ENCODE measurements at regions not wholly inside any gene's neighbourhood (a gene's known extent, or its start where the extent isn't known, plus 50 kb on each side); places are given as distances from the start of the nearest gene placed in this dataset.

DNA sequence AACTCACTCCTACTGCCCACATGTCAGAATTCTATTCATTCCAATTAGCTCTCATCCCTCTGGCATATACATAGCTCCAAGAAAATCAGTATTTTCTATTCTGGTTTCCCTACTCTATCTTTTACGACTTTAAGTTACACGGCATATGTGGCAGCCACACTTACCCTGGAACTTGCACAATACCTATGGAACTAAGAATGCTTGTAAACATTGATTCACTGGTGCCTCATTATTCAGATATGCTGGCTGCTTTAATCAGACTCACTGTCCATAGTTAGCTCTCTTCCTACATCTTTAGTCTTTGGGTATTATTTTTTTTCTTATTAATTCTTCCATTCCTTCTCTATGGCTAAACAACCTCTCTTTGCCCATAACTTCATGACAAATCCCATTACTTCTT lies 1519.9 kb upstream of the ACVR2A start:
- in situ Hi-C loops (cut with MboI; ENCODE audit: low pct_unique_long_range_greater_than_20kb, low sequenced_read_pairs, unreplicated experiment): no loop called here
- DNase-seq (ENCODE audit: low spot score): no peak
- TF ChIP-seq, protein P1, sequence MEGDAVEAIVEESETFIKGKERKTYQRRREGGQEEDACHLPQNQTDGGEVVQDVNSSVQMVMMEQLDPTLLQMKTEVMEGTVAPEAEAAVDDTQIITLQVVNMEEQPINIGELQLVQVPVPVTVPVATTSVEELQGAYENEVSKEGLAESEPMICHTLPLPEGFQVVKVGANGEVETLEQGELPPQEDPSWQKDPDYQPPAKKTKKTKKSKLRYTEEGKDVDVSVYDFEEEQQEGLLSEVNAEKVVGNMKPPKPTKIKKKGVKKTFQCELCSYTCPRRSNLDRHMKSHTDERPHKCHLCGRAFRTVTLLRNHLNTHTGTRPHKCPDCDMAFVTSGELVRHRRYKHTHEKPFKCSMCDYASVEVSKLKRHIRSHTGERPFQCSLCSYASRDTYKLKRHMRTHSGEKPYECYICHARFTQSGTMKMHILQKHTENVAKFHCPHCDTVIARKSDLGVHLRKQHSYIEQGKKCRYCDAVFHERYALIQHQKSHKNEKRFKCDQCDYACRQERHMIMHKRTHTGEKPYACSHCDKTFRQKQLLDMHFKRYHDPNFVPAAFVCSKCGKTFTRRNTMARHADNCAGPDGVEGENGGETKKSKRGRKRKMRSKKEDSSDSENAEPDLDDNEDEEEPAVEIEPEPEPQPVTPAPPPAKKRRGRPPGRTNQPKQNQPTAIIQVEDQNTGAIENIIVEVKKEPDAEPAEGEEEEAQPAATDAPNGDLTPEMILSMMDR (IDR thresholded peaks at IDR 0.05; ENCODE audit: extremely low read depth, insufficient read depth, missing control alignments): no peak

DNA sequence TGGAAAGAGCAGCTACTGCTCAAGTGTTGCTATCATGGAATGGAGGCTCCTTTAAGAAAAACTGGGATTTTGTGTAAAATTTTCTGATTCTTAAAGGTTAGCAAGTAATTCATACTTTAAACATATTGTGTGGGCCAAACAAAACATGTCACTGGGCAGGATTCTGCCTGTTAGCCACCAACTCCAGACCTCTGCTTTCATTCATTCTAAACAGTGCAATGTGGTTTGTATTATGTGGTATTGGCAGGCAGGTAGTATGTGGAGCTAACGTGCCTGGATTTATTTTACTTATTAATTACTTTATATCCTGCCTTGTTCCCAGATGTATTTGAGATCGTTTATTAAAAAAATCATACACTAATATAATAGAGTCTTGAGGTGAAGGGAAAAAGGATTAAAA lies 1521.3 kb upstream of the ACVR2A start:
- DNase-seq (ENCODE audit: low spot score): no peak
- TF ChIP-seq, protein P1 (IDR thresholded peaks at IDR 0.05; ENCODE audit: extremely low read depth, insufficient read depth, missing control alignments): no peak
- in situ Hi-C loops (cut with MboI; ENCODE audit: low pct_unique_long_range_greater_than_20kb, low sequenced_read_pairs, unreplicated experiment): no loop called here

DNA sequence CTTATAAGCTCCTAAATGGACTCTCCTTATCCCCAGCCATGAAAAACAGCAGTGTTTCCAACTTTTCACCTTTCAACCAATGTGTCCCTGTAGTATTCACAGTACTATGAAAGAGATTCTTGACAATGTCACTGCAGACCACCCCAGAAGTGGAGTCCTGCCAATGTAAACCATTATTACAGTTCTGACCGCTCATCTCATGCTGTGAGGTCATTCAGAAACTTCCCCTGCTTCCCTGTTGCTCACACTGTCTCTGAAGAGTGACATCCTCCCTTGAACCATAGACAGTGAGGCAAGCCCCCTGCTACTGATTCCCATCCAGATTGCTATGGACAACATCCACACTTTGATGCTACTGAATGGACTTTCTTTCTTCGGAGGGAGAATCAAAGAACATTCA lies 1523.7 kb upstream of the ACVR2A start:
- in situ Hi-C loops (cut with MboI; ENCODE audit: low pct_unique_long_range_greater_than_20kb, low sequenced_read_pairs, unreplicated experiment): no loop called here
- DNase-seq (ENCODE audit: low spot score): no peak
- TF ChIP-seq, protein P1 (IDR thresholded peaks at IDR 0.05; ENCODE audit: extremely low read depth, insufficient read depth, missing control alignments): no peak

DNA sequence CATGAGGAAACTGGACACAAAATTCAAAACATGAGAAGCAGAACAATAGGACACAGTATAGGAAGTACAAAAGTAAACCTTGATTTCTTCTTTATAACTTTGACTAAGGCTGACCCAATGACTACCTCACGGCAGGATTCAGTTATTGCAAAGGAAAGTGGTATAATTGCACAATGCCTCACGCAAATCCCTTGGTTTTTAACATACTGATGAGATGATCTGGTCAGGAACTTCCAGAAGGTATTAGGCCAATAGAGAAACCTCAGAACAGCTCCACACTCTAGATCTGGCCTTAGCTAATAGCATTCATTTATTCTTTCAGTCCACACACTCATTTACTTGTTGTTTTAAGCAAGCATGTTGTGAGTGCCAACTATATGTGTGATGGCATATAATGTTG lies 1526.9 kb upstream of the ACVR2A start:
- TF ChIP-seq, protein P1 (IDR thresholded peaks at IDR 0.05; ENCODE audit: extremely low read depth, insufficient read depth, missing control alignments): no peak
- in situ Hi-C loops (cut with MboI; ENCODE audit: low pct_unique_long_range_greater_than_20kb, low sequenced_read_pairs, unreplicated experiment): no loop called here
- DNase-seq (ENCODE audit: low spot score): no peak

DNA sequence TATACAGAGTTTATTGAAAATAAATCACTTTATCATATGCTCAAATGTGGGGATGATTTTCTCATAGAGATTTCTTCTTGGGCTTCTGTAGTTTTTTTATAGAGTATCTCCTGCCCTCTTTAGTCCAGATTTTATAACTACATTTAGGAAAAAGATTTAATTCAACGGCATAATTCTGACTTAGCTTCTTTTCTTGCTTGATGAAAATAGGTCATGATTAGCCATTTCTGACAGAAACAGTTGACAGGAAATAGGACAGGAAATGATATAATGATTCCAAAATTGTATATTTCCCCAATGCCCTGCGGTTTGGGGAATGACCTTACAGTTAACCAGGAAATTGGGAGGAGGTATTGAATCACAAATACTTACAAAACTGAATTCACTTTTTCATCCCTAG lies 1531.9 kb upstream of the ACVR2A start:
- in situ Hi-C loops (cut with MboI; ENCODE audit: low pct_unique_long_range_greater_than_20kb, low sequenced_read_pairs, unreplicated experiment): no loop called here
- TF ChIP-seq, protein P1 (IDR thresholded peaks at IDR 0.05; ENCODE audit: extremely low read depth, insufficient read depth, missing control alignments): no peak
- peak; percentile 1 for DNase-seq (ENCODE audit: low spot score)

DNA sequence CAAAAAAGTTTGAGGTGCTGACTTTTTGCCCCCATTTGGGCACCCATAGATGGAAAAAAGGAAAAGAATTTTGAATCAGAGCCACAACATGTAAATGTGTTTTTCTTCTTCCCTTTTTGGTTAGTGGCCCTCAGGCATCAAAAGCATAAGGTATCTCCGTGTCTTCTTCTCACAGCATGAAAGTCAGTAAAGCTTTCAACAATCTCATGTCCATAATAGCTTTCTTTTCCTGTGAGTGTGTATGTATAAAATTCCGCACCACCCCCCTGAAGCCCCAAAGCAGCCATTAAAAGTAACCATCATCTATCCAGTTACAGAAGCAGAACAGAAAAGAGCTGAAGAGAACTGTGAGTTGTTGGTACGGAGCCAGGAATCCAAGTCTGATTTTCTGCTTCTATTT lies 1539.7 kb upstream of the ACVR2A start:
- TF ChIP-seq, protein P1 (IDR thresholded peaks at IDR 0.05; ENCODE audit: extremely low read depth, insufficient read depth, missing control alignments): no peak
- no peak for DNase-seq (ENCODE audit: low spot score)
- in situ Hi-C loops (cut with MboI; ENCODE audit: low pct_unique_long_range_greater_than_20kb, low sequenced_read_pairs, unreplicated experiment): no loop called here

DNA sequence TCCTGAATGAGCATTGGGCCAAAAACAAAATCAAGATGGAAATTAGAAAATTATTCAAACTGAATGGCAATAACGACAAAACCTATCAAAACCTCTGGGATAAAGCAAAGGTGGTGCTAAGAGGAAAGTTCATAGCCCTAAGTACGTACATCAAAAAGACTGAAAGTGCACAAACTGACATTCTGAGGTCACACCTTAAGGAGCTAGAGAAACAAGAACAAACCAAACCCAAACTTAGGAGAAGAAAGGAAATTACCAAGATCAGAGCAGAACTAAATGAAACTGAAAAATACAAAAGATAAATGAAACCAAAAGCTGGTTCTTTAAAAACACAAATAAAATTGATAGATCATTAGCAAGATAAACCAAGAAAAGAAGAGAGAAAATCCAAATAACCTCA lies 1543.5 kb upstream of the ACVR2A start:
- in situ Hi-C loops (cut with MboI; ENCODE audit: low pct_unique_long_range_greater_than_20kb, low sequenced_read_pairs, unreplicated experiment): no loop called here
- DNase-seq (ENCODE audit: low spot score): no peak
- TF ChIP-seq, protein P1 (IDR thresholded peaks at IDR 0.05; ENCODE audit: extremely low read depth, insufficient read depth, missing control alignments): no peak

All from GM13977 (cell line).